Nephron (organoid): ENCODE measurements at regions not wholly inside any gene's neighbourhood (a gene's known extent, or its start where the extent isn't known, plus 50 kb on each side); places are given as distances from the start of the nearest gene placed in this dataset.

Source experiments
- H3K27ac Mint-ChIP-seq, 3 experiments: 2 replicates each; pipeline ENCODE4 v1.8.0; 2020; ENCODE audit warnings: mixed read lengths in 3 of 3, mild to moderate bottlenecking in 2 of 3, moderate library complexity in 1 of 3
- H3K27me3 Mint-ChIP-seq: 2 replicates; pipeline ENCODE4 v1.8.0; 2021; ENCODE audit warnings: low read depth, mild to moderate bottlenecking, moderate library complexity, mixed read lengths
- H3K36me3 Mint-ChIP-seq: 2 replicates; pipeline ENCODE4 v1.8.0; 2020; ENCODE audit warnings: low read depth, mixed read lengths
- H3K4me1 Mint-ChIP-seq: 2 replicates; pipeline ENCODE4 v1.8.0; 2020; ENCODE audit warnings: mixed read lengths
- H3K4me3 Mint-ChIP-seq, 3 experiments: 2 replicates each; pipeline ENCODE4 v1.8.0; 2020; ENCODE audit warnings: mild to moderate bottlenecking in 3 of 3, mixed read lengths in 3 of 3, moderate library complexity in 2 of 3
- H3K9me3 Mint-ChIP-seq: 2 replicates; pipeline ENCODE4 v1.8.0; 2020; ENCODE audit warnings: mixed read lengths
- TF ChIP-seq, protein P1 (sequence below), 3 experiments: fragments of 200-600 bp; sonication (generic); IDR thresholded peaks; one replicate each; pipeline ENCODE4 v1.5.0; 2021; ENCODE audit warnings: antibody characterized with exemption in 3 of 3; ENCODE audit not compliant: unreplicated experiment in 3 of 3

GRCh38 chr14:96741151-96741977, 55.8 kb upstream of the VRK1 start:
- Mint-ChIP-seq H3K9me3 (peaks cover 3% of the 10 kb centered on the region), H3K4me1 (peaks cover 23% of the 10 kb centered on the region), H3K36me3 (no peaks in the 10 kb centered on the region), H3K4me3 (peak overlapping the region; percentile 72 to 81 (median 77)), H3K27me3 (peaks cover 87% of the 10 kb centered on the region), H3K27ac (no peak overlapping the region)
- TF ChIP-seq, protein P1, sequence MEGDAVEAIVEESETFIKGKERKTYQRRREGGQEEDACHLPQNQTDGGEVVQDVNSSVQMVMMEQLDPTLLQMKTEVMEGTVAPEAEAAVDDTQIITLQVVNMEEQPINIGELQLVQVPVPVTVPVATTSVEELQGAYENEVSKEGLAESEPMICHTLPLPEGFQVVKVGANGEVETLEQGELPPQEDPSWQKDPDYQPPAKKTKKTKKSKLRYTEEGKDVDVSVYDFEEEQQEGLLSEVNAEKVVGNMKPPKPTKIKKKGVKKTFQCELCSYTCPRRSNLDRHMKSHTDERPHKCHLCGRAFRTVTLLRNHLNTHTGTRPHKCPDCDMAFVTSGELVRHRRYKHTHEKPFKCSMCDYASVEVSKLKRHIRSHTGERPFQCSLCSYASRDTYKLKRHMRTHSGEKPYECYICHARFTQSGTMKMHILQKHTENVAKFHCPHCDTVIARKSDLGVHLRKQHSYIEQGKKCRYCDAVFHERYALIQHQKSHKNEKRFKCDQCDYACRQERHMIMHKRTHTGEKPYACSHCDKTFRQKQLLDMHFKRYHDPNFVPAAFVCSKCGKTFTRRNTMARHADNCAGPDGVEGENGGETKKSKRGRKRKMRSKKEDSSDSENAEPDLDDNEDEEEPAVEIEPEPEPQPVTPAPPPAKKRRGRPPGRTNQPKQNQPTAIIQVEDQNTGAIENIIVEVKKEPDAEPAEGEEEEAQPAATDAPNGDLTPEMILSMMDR (IDR thresholded peaks at IDR 0.05; ENCODE audit: unreplicated experiment in 3 of 3): peak; percentile 93 to 96 (median 95)

GRCh38 chr14:96744262-96744661, 52.9 kb upstream of the VRK1 start:
- TF ChIP-seq, protein P1 (IDR thresholded peaks at IDR 0.05; ENCODE audit: unreplicated experiment in 3 of 3): no peak
- Mint-ChIP-seq H3K4me1 (peaks cover 11% of the 10 kb centered on the region), H3K36me3 (no peaks in the 10 kb centered on the region)

DNA sequence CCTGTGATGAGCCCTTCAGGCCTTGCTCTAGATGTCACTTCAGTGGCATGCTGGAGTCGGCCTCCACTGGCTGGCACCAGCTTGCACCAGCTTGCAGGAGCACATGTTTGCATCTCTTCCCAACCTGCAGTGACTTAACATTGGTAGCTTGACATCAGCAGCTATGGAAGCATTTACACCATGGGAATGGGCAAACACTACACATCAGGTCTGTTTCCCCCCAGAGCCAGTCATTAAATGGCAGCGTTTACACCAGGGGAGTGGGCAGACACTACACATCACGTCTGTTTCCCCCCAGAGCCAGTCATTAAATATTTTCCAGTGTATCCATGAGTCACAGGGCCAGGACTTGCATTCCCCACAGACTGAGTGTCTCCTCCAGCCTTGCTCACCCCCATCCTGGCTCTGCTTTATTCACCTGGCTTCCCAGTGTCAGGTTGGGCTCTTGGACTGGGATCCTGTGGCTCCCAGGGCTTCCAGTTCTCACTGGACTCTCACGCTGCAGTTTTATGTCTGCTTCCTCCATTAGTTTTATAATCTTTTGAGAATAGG, 51.6 kb upstream of the VRK1 start:
- TF ChIP-seq, protein P1 (IDR thresholded peaks at IDR 0.05; ENCODE audit: unreplicated experiment in 3 of 3): no peak
- no peak overlapping the region for H3K4me3 Mint-ChIP-seq
- H3K4me1 Mint-ChIP-seq: peaks cover 6% of the 10 kb centered on the region
- peaks cover 71% of the 10 kb centered on the region for H3K27me3 Mint-ChIP-seq
- H3K27ac Mint-ChIP-seq: no peak overlapping the region
- H3K9me3 Mint-ChIP-seq: peaks cover 3% of the 10 kb centered on the region
- no peaks in the 10 kb centered on the region for H3K36me3 Mint-ChIP-seq

More at GRCh38 chr14:96744262-96744661, 52.9 kb upstream of the VRK1 start:
- H3K4me3 Mint-ChIP-seq: no peak overlapping the region
- H3K27me3 Mint-ChIP-seq: peaks cover 80% of the 10 kb centered on the region
- no peak overlapping the region for H3K27ac Mint-ChIP-seq
- H3K9me3 Mint-ChIP-seq: peaks cover 3% of the 10 kb centered on the region

- Mint-ChIP-seq H3K9me3 (peaks cover 3% of the 10 kb centered on the region), H3K27me3 (peaks cover 66% of the 10 kb centered on the region)
- TF ChIP-seq, protein P1 (IDR thresholded peaks at IDR 0.05; ENCODE audit: unreplicated experiment in 3 of 3): no peak
These were observed 51.1 kb upstream of the VRK1 start for GRCh38 chr14:96746101-96746500.

GRCh38 chr14:96747006-96747405, 50.2 kb upstream of the VRK1 start:
- Mint-ChIP-seq H3K27ac (no peak overlapping the region), H3K9me3 (peaks cover 3% of the 10 kb centered on the region), H3K4me1 (peaks cover 6% of the 10 kb centered on the region), H3K4me3 (no peak overlapping the region), H3K27me3 (peaks cover 60% of the 10 kb centered on the region), H3K36me3 (no peaks in the 10 kb centered on the region)
- TF ChIP-seq, protein P1 (IDR thresholded peaks at IDR 0.05; ENCODE audit: unreplicated experiment in 3 of 3): no peak

More at GRCh38 chr14:96746101-96746500, 51.1 kb upstream of the VRK1 start:
- no peaks in the 10 kb centered on the region for H3K36me3 Mint-ChIP-seq
- no peak overlapping the region for H3K4me3 Mint-ChIP-seq
- peaks cover 6% of the 10 kb centered on the region for H3K4me1 Mint-ChIP-seq
- H3K27ac Mint-ChIP-seq: no peak overlapping the region
